AML-193 (cell line): ENCODE measurements at regions not wholly inside any gene's neighbourhood (a gene's known extent, or its start where the extent isn't known, plus 50 kb on each side); places are given as distances from the start of the nearest gene placed in this dataset.
A peak's percentile ranks its signal among the peaks of the same experiment; 100 is the strongest.

Experiments
- DNase-seq, 2 experiments: peaks; one replicate each; lab custom pipeline; 2025; lab: John Stamatoyannopoulos, UW

DNA sequence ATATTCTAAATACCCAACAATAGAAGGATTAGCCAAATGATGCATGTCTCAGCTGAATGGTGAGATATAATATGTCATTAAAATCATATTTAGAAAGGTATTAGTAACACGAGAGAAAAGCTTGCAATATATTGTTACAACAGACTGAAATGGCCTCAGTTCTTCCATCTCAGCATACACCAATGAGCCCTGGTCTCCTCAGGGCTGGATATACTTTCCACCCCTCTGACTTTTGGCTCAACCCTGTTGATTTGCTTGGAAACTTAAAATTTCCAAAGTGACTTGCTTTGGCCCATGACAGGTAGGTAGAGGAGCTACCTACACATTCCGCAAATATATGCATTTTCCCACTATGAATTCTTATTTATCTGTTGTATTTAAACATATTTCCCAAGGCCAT, 908.1 kb upstream of the TMEM132C start:
- no peak for DNase-seq

DNA sequence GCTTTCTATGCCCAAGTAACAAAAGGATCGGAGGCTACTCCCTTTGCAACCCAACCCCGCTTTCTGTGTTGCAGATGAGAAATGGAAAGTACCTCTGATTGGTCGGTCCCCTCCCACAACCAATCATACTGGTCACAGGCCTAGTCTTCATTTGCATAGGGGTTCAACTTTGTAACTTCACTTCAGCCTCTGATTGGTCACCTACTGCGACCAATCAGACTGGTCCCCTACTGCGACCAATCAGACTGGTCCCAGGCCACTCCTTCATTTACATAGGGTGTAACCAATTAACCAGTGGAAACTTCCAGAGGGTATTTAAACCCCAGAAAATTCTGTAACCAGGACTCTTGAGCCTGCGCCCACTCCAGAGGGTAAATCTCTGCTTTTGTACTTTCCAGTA, 906.4 kb upstream of the TMEM132C start:
- no peak for DNase-seq

DNA sequence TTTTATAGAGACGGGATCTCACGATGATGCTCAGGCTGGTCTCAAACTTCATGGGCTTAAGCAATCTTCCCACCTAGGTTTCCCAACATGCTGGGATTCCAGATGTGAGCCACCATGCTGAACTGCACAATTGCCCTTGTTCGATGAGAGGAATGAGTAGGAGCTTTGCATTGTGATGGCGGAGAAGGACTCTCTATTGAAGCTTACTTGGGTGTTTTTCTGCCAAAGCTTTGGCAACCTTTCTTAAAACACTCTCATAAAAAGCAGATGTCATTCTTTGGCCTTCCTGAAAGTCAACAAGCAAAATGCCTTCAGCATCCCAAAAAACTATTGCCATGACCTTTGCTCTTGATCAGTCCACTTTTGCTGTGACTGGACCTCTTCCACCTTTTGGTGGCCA, 904.8 kb upstream of the TMEM132C start:
- DNase-seq, result no peak

DNA sequence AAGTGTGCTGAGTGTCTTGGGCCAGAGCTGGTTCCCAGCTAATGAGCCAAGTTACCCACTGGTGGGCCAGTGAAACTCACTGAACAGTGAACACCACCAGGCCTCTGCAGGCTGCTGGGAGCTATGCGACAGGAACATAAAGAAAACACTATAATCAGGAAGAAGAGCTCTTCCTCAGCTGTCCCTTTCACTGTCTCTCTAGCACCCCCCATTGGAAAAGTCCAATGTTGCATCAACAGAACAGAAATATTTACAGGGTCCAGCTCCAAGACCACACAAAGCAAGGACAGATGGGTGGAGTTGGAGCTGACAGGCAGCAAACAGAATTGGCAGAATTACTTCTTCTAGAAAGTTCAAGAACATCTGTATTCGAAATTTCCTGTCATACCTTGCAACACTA, 903.6 kb upstream of the TMEM132C start:
- peak in 1 of 2 experiments; percentile 6 for DNase-seq

DNA sequence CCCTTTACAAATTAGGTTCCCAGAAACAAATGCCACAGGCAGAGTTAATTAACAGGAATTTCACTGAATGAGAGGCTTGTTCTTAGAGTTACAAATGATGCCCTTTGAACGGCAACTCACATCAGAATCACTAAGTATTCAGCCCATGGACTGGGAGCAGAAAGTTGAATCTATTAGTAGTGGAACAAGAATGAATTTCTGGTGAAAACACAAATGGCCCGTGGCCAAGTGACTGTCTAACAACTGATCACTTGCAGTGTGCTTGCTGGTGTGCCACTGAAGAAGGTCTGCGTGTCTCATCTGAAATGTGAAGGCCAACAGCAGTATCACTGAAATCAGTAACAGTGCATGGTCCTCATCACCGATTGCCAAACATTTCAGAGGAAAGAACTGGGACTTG, 893.4 kb upstream of the TMEM132C start:
- no peak for DNase-seq

DNA sequence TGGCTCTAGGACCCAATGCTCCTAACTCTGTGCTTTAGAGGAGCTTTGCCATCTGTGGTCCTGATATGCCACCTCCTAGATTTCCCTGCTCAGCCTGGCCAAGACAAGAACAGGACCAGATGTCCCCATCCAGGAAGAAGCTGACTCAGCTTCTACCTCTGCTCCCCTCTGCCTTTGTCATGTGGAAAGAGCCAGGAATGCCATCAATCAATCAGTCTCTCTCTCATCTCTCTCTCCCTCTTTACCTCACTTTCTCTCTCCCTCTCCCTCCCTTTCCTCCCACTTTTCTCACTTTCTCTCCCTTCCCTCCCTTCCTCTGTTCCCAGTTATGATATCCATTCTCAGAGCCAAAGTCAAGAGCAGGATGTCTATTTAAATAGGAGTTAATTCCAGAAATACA, 892.5 kb upstream of the TMEM132C start:
- DNase-seq, result no peak

DNA sequence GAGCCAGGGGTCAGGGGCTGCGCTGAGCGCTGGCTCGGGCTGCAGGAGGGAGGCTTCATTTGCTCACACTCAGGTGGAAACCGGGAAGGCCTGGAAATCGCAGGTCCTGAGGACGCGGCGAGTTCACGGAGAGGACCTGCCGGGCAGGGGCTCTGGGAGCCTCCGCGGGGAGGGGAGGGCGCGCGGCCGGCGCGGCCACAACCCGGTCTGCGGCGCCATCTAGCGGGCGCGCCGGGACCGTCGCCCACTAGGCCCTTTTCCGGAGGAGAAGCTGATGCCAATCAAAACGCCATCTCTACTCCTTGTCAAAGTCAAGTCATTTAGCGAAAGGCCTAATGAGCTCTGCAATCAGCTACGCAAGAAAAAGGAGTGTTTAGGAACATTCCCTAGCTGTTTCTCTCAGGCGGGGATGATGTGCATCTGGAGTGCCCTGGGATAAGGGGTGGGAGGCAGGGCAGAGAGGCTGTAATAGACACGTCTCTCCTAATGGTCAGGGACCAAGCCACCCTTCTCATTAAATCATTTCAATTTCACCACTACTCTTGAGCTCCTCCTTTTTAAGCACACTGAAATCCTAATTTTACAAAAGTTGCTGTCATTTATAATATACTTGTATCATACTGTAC, 885.8 kb upstream of the TMEM132C start:
- DNase-seq, result no peak

DNA sequence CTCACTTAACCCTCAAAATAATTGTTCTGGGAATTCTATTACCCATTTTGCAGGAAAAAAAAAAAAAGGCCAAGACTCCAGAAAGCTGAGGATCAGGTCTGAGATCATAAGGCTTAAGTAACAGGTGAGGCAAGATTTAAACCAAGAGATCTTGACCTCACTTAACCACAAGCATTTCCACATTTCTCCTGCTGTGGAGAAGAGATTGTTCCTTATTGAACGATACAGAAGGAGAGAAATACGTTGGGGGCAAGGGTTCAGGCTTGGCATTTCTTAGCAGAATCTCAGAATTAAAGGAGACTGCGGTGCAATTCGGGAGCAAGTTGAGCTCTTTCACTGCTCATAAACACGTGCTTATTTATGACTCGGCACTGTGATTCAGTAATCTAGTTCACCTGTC, 885.3 kb upstream of the TMEM132C start:
- DNase-seq, result no peak

DNA sequence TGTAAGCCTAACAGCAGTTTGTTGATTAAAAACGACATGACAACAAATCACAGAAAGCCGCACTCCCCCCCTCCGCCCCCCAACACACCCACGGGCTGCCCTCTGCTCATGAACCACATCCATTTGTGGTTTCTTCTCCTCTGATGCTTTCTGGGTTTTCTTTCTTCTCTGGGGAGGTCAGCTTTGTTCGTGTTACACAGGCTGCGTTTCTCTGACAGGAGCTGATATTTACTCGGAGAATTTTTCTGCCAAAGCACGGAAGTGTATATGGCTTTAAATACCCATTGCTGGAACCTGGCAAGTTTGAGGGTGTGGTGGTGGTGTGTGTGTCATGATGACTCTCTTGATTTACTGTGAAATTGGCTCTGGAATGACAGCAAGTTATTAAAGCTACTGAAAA, 883.7 kb upstream of the TMEM132C start:
- no peak for DNase-seq

DNA sequence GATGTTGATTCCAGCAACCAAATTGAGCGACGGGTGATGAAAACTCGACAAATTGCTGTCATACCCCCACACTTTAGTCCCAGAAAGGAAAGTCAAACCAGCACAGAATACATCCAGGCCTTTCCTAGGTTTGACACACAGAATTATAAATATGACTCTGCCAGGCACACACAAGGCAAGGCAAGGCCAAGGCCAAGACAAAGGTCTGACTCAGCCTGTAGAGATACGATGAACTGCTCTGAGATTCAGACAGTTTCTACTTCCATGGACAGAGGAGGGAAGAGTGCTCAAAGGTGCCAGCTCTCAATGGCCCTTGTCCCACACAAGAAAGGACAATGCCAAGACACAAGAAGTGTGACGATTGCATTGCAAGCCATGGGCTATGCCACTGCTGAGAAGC, 880.2 kb upstream of the TMEM132C start:
- DNase-seq, result no peak

DNA sequence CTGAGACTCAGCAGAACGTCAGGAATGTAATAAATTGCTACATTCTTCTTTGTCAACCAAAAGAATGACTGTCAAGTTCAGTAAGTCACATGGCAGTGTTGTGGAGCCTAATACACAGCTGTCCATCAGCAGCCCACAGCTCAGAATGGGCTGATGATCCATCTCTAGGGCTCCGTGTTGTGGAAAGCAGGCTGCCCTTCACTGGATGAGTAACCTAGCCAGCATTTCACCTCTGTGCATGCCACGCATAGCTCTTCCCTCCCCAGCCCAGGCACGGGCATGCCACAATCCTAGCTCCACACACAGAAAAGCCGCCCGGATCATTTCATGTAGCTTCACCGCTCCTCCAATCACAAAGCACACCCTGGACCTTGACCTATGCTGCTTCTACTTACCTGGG, 878.0 kb upstream of the TMEM132C start:
- no peak for DNase-seq

DNA sequence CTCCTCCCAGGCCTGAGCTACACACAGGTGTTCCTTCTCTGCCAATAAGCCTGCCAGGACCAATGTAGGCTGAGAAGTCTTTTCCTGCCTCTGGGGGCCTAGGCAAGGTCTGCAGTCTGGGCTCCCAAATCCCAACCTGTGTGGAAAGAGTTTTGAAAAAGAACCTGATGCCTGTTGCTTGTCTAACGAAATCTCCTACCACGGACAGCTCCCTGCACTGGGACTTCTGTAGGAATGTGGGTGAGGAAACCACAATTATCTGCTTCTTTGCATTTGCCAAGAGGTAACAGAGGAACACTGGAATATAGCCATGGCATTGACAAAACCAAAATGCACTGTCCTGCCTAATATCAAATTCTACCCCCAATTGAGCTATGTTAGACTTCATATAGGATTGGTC, 877.0 kb upstream of the TMEM132C start:
- DNase-seq, result no peak

DNA sequence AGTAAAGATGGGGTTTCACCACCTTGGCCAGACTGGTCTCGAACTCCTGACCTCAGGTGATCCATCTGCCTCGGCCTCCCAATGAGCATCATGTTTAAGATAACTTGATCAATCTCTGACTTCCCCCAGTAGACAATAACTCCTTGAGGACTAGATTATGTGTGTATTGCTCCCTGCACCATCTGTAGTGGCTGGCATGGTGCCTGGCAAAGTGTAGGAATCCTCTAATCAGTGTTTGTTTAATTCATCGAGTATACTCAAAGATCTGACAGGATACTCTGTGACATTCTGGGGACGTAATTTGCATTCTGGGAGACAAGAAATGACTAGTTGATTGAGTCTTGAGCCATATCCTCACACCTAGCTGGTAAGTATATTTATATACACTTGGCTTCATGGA, 873.5 kb upstream of the TMEM132C start:
- DNase-seq, result no peak

DNA sequence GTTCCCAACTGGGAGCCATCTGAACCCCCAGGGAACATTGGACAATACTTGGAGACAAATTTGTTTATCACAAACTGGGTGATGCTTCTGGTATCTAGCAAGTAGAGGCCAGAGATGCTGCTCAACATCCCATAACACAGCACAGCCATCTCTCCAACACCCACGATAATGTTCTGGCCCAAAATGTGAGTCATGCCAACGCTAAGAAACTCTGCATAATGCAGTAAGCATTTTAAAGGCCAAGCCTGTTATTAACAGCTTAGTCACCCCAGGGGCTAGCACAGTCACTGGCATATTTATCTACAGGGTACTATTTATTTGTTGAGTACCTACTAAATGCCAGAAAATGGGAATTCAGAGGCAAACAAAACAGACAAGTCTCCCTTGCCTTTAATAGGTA, 873.1 kb upstream of the TMEM132C start:
- DNase-seq, result no peak

DNA sequence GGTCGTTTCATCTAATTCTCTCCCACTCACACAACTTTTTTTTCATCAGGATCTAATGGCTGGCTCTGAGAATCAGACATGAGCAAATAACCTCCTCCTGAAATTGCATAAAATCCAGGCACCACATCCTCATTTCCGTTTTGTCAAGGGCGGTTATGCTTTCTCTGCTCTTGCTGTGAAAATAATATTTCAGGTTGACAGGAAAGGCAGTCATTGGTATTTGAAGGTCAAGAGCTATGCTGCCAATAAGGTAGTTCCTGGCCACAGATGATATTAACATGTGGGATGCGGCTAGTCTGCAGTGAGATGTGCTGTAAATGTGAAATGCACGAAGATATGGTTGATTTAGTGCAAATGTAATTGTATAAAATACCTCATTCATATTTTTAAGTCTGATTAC, 870.2 kb upstream of the TMEM132C start:
- DNase-seq, result no peak

DNA sequence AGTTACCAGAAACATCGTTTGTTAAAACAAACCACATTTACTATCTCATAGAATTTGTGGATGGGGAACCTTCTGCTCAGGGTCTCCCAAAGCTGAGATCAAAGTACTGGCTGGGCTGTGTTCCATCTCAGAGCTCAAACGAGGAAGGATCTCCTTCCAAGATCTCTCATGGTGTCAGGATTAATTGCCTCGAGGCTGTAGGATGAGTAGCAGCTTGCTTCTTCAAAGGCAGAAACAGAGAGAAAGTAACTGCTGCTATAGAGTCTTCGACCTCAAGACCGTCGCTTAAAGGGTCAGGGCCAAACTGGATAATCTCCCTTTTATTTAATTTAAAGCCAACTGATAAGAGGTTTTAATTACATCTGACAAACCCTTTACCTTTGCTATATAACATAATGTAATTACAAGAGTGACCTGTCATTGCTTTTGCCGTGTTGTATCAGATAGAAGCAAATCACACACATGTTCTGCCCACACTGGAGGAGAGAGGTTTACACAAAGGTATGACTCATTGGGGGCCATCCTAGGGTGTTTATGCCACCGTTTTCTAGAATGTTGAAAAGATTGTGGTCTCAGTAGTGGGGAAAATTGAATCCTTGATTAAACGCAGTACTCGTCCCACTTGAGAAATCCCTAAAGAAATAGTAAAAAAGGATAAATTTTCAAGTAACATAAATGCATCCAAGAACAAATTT, 868.8 kb upstream of the TMEM132C start:
- DNase-seq, result no peak

DNA sequence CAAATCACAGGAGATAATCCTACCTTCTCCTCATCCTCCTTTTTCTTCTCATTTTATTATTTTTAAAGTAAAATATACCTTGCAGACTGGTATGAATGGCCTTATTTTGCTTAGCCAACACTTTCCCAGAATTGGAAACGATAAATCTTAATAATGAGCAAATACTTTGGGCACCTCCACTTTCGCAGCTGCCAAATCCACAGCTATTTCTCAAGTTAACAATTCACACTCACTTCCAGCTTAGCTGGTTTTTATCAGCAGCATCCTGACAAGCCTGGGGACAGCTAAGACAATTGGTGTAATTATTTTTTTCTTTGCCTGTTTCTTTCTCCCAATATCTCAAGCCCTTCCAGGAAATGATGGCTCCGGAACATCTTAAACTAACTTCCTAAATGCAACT, 867.5 kb upstream of the TMEM132C start:
- no peak for DNase-seq

DNA sequence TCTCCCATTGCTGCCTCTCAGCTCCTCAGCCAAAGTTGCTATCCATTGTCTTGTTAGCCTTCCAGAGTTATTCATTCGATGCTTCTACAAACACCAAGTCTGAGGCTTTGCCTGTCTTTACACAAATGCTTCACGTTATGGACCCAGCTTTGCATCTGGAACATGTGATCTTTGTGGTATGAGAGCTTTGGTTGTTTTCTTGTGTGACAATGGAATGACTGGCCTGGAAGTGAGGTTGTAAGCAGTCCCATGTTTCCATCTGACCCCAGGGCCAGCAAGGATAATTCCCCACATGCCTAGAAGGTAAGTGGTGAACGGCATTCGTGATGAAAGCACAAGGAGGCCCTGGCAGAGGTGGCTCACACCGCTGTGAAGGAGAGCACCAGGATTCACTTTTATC, 866.7 kb upstream of the TMEM132C start:
- DNase-seq, result no peak

DNA sequence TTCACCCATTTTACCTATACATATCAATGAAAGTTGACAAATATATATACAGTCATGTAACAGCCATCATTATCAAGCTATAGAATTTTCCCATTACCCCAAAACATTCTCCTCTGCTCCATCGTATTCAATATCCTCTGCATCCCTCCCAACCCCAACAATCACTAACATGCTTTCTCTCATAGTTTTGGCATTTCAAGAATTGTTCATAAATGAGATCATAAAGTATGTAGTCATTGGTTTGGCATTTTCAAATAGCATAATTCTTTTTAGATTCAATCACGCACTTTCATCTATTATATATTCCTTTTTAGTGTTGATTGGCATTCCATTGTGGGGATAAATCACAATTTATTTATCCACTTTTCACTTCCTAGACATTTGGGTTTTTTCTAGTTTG, 866.0 kb upstream of the TMEM132C start:
- DNase-seq, result no peak

DNA sequence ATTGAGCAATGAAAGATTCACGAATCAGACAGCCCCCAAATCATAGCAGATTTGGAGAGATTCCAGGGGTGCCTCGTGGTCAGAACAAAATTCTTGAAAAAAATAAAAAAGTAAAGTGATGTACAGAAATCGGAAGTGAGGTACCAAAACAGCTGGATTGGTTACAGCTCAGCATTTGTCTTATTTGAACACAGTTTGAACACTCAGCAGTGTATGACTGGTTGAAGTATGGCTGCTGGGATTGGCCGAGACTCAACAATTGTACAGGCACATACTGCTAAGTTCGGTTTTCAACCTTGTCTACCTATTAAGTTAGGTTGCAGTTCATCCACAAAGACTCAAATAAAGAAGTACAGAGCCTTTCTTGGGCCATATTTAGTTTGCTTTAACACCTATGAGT, 865.4 kb upstream of the TMEM132C start:
- no peak for DNase-seq

DNA sequence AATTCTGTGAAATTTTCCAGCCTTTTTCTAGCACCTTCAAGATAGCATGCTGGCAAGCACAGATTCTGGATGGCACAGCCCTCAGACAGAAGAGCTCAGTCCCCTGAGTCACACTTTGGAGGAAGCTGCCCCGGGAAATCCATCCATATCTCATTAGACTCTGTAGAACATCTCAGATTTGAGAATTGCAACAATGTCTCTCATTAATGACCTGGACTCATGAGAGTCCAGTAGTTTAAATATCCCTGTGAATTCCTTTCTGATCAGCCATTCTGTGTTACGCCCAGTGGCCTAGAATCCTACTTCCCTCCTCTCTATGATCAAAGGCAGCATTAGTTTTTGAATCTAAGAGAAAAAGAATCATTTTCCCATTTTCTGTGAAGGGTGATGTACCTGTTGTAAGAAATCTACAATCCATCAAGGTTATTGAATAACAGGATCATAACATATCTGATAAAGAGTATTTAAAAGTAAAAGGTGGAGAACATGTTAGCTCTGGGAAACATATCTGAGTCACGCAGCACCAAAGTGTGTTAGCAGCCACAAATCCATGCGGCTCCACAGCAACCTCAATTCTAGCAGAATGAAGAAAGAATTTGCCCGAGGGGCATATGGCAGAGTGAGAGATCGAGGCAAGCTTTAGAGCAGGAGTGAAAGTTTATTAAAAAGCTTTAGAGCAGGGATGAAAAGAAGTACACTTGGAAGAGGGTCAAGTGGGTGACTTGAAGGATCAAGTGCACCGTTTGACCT, 855.6 kb upstream of the TMEM132C start:
- DNase-seq, result no peak

DNA sequence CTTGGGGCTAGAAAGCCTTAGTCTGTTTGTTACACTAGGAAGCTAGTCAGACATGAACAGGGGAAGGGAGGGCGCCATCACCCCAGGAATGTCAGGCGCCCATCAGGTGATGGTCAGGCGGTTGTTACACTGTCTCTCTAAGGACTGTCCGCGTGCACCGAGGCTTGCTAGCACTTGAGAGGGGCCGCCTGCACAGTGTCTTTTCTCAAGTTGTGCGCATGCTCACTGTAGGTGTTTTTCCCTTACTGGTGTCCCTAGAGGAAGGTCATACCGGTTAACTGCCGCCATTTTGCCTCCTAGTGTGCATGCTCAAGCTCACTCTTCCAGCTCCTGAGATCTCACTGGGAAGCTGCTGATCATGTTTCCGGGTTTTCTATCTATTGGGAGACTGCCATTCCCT, 855.0 kb upstream of the TMEM132C start:
- no peak for DNase-seq

DNA sequence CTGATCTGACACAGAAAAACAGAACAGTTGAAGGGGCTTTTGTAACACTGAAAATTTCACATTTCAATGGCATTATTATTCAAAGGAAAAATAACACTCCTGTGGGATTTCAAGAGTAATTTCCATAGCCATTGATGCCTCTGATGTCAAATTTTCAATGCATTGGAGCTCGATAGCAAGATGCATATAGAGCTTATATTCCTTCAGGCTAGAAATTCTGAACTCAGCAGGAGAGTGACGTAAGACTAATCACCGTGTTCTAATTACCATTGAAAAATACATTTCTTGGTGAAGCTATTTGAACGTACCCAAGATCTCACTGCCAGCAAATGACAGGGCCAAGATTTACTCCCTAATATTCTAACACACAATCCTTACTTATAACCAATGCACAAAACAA, 854.1 kb upstream of the TMEM132C start:
- DNase-seq, result no peak

DNA sequence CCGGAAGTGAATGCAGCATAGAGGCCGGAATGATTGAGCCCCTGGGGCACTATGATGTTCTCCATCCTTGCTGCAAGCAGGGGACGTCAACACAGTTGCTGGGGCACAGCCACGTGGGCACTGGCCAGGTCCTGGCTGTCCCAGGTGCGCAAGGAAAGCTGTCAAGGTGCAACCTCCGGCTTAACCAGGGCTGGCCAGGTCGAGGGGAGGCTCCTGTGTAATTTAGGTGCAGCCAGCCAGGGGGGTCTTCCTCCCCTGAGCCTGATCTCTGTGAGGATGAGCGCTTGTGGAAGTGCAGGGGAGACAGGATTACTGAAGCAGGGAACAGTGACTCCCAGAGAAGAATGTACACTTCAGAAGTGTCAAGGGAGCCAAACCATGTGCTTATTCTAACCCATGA, 852.8 kb upstream of the TMEM132C start:
- no peak for DNase-seq
